A673 (cell line): ENCODE measurements at regions not wholly inside any gene's neighbourhood (a gene's known extent, or its start where the extent isn't known, plus 50 kb on each side); places are given as distances from the start of the nearest gene placed in this dataset.
"Not testable (repeated sequence)": the region's sequence is repeated elsewhere in the genome, so short reads cannot be mapped to it uniquely, and the experiment has no call there.

ENCODE experiments used
- BruUV-seq: library from RNA; stranded (reverse); fragments of 400-500 nt; replicated peaks from 2 replicates; lab custom pipeline; 2021; lab: Mats Ljungman, UMichigan
- CTCF ChIA-PET: fragments of 300-600 bp; sonication (Branson Sonifier 250); formaldehyde crosslinking; loops from one replicate; lab custom pipeline; 2022; ENCODE audit warnings: antibody characterized with exemption; lab: Charles Lee
- POLR2A ChIA-PET: fragments of 300-600 bp; sonication (Branson Sonifier 250); formaldehyde crosslinking; loops from one replicate; lab custom pipeline; 2022; ENCODE audit warnings: antibody characterized with exemption; ENCODE audit not compliant: low non-redundant PET; lab: Charles Lee
- DNase-seq: peaks from one replicate; pipeline ENCODE4 v3.0.0-alpha.2; 2015; ENCODE audit warnings: low spot score
- H3K27ac ChIP-seq: fragments of 200-600 bp; sonication (generic); 2 replicates; pipeline ENCODE4 v1.5.1; 2016; ENCODE audit warnings: mixed run types, low read depth, mild to moderate bottlenecking, mixed read lengths, antibody characterized with exemption, low read length; ENCODE audit not compliant: poor library complexity, severe bottlenecking
- H3K27me3 ChIP-seq: fragments of 200-600 bp; sonication (generic); replicated peaks from 2 replicates; pipeline ENCODE4 v1.6.1; 2017; ENCODE audit warnings: mixed run types, low read depth, mild to moderate bottlenecking, mixed read lengths, antibody characterized with exemption, low read length; ENCODE audit not compliant: insufficient read depth, poor library complexity
- H3K36me3 ChIP-seq: fragments of 200-600 bp; sonication (generic); 2 replicates; pipeline ENCODE4 v1.6.1; 2016; ENCODE audit warnings: mixed run types, mild to moderate bottlenecking, mixed read lengths, antibody characterized with exemption, low read length; ENCODE audit not compliant: insufficient read depth, poor library complexity, severe bottlenecking
- H3K4me1 ChIP-seq: fragments of 200-600 bp; sonication (generic); 2 replicates; pipeline ENCODE4 v1.6.1; 2017; ENCODE audit warnings: mixed run types, mild to moderate bottlenecking, mixed read lengths, antibody characterized with exemption, low read length; ENCODE audit not compliant: insufficient read depth, poor library complexity, severe bottlenecking
- H3K4me3 ChIP-seq: fragments of 200-600 bp; sonication (generic); 2 replicates; pipeline ENCODE4 v1.5.1; 2016; ENCODE audit warnings: low read depth, mixed run types, mild to moderate bottlenecking, mixed read lengths, low read length; ENCODE audit not compliant: poor library complexity, severe bottlenecking
- H3K9me3 ChIP-seq: fragments of 200-600 bp; sonication (generic); 2 replicates; pipeline ENCODE4 v1.6.1; 2016; ENCODE audit warnings: mixed run types, low read depth, mild to moderate bottlenecking, mixed read lengths, antibody characterized with exemption, low read length; ENCODE audit not compliant: poor library complexity, severe bottlenecking
- CTCF ChIP-seq: fragments of 300-800, 200-600 bp; sonication (generic); conservative IDR thresholded peaks from 2 replicates; pipeline ENCODE4 v1.5.1; 2017; ENCODE audit warnings: low read depth, mild to moderate bottlenecking, antibody characterized with exemption, low read length, moderate library complexity, mixed read lengths
- EZH2 ChIP-seq: fragments of 200-600 bp; sonication (generic); IDR thresholded peaks from 2 replicates; pipeline ENCODE4 v1.6.1; 2017; ENCODE audit warnings: borderline replicate concordance, low read depth, mild to moderate bottlenecking, mixed read lengths, antibody characterized with exemption, low read length; ENCODE audit not compliant: poor library complexity, severe bottlenecking
- intact Hi-C: fragments of 100-400 bp; cut with micrococcal nuclease; formaldehyde crosslinking; loops from one replicate; pipeline ENCODE4 v1.10.0; 2022; ENCODE audit not compliant: unreplicated experiment

GRCh38 chr10:52368725-52369124, 54.6 kb downstream of the DKK1 start:
- intact Hi-C loops: no loop called here
- Histone ChIP-seq H3K4me3 (no peak overlapping the region), H3K27me3 (no peaks in the 10 kb centered on the region), H3K9me3 (no peaks in the 10 kb centered on the region), H3K4me1 (no peaks in the 10 kb centered on the region), H3K27ac (no peak overlapping the region), H3K36me3 (no peaks in the 10 kb centered on the region)
- ChIA-PET POLR2A (no interaction called here), CTCF (no interaction called here)
- no peak for TF ChIP-seq EZH2
- TF ChIP-seq CTCF: no peak
- DNase-seq: no peak
- no TSS peak for BruUV-seq

- not testable (repeated sequence) for BruUV-seq
Measured at GRCh38 chr10:52374207-52374606, 60.1 kb downstream of the DKK1 start.

GRCh38 chr10:52376694-52377354, 62.7 kb downstream of the DKK1 start:
- Histone ChIP-seq H3K27me3 (peaks cover 4% of the 10 kb centered on the region), H3K36me3 (no peaks in the 10 kb centered on the region), H3K4me3 (no peak overlapping the region), H3K9me3 (no peaks in the 10 kb centered on the region), H3K27ac (no peak overlapping the region), H3K4me1 (no peaks in the 10 kb centered on the region)
- TF ChIP-seq CTCF: no peak
- TF ChIP-seq EZH2: no peak
- POLR2A ChIA-PET: no interaction called here
- BruUV-seq: no TSS peak
- CTCF ChIA-PET: no interaction called here
- no peak for DNase-seq
- intact Hi-C loops: no loop called here

More at GRCh38 chr10:52374207-52374606, 60.1 kb downstream of the DKK1 start:
- intact Hi-C loops, POLR2A ChIA-PET, H3K27me3 ChIP-seq, DNase-seq, H3K4me3 ChIP-seq, H3K36me3 ChIP-seq, H3K9me3 ChIP-seq, H3K4me1 ChIP-seq, CTCF ChIA-PET, H3K27ac ChIP-seq: not testable (repeated sequence)

- no peak overlapping the region for H3K4me3 ChIP-seq
- intact Hi-C loops: no loop called here
- BruUV-seq: no TSS peak
- H3K36me3 ChIP-seq: no peaks in the 10 kb centered on the region
- DNase-seq: no peak
- CTCF ChIA-PET: no interaction called here
- peaks cover 4% of the 10 kb centered on the region for H3K27me3 ChIP-seq
- no peaks in the 10 kb centered on the region for H3K9me3 ChIP-seq
- no peak overlapping the region for H3K27ac ChIP-seq
- POLR2A ChIA-PET: no interaction called here
- TF ChIP-seq EZH2 (no peak), CTCF (no peak)
- H3K4me1 ChIP-seq: no peaks in the 10 kb centered on the region
Measured at GRCh38 chr10:52378124-52378523, 64.0 kb downstream of the DKK1 start.
